ENCODE measurements at regions not wholly inside any gene's neighbourhood (a gene's known extent, or its start where the extent isn't known, plus 50 kb on each side); places are given as distances from the start of the nearest gene placed in this dataset.
A peak's percentile ranks its signal among the peaks of the same experiment; 100 is the strongest.

DNA sequence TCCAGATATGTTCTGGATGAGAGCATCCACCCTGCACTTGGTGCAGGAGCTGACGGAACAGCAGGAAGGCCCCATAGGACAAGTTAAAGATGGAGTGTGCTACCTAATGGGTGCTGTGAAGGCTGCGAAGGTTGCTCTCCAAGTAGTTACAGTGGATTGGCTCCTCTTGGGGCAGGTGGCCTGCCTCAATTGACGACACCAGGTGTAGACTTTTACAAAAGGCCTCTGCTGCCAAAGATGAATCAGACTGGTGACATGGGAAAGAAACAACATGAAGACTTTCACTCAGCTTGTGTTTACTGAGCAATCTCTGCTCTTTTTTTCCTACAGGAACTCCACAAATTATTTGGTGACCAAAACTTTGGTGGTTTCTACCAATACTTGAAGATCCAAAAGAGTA lies 437.7 kb downstream of the PLCL1 start:
- H3K36me3 ChIP-seq (ENCODE audit: control insufficient read depth, insufficient read depth, low read length), result no peaks in the 10 kb centered on the region
- H3K4me1 ChIP-seq (ENCODE audit: control insufficient read depth, insufficient read depth, low read length), result no peaks in the 10 kb centered on the region
- DNase-seq (ENCODE audit: low read depth in 4 of 6, low spot score in 6 of 6), result no peak
- H3K9me3 ChIP-seq (ENCODE audit: control insufficient read depth, insufficient read depth, low read length), result no peaks in the 10 kb centered on the region
- WGBS (ENCODE audit: insufficient coverage), result 75% methylated on average over 2 of the region's 3 CpGs
- no peaks in the 10 kb centered on the region for H3K27me3 ChIP-seq (ENCODE audit: control insufficient read depth, insufficient read depth, low read length)
- H3K4me3 ChIP-seq (ENCODE audit: low read depth, low read length), result no peak overlapping the region
- H3K27ac ChIP-seq (ENCODE audit: low read depth, low read length), result no peak overlapping the region

DNA sequence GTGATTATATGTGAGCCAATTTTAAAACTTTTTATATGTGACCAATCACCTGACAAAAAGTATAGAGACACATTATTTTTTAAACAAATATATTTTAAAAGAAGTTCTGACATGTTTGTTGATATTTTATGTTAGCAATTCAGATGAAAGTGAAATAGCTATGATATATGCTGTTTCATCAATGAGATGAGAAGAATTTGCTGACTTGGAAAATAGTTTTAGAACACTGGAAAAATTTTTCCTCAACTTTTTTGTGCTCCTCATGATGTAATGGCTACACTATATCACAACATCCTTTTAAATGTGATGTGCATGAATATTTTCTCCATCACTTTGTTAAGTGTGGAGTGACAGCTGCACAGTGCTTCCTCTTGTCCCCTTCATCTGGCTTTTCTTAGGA lies 434.0 kb downstream of the PLCL1 start:
- H3K9me3 ChIP-seq (ENCODE audit: control insufficient read depth, insufficient read depth, low read length), result no peaks in the 10 kb centered on the region
- no peak overlapping the region for H3K4me3 ChIP-seq (ENCODE audit: low read depth, low read length)
- H3K4me1 ChIP-seq (ENCODE audit: control insufficient read depth, insufficient read depth, low read length), result no peaks in the 10 kb centered on the region
- H3K27me3 ChIP-seq (ENCODE audit: control insufficient read depth, insufficient read depth, low read length), result no peaks in the 10 kb centered on the region
- no peak overlapping the region for H3K27ac ChIP-seq (ENCODE audit: low read depth, low read length)
- no peak for DNase-seq (ENCODE audit: low read depth in 4 of 6, low spot score in 6 of 6)
- H3K36me3 ChIP-seq (ENCODE audit: control insufficient read depth, insufficient read depth, low read length), result no peaks in the 10 kb centered on the region

DNA sequence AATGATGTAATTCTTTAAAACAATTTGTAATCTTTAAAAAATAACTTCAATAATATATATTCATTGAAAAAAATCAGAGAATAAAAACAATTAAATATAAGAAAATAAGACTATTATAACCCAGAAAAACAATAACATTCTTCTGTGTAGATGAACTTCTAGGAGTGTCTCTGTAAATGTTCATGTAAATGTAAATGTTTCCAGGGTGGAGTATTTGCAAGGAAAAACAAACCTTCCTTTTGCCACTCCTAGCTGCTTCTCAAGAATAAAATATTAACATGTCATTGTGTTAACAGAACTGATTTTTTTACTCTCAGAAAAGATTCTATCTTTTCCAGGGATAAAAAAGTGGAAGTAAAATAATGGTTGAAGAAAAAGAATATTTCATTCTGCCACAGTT lies 431.9 kb downstream of the PLCL1 start:
- H3K27me3 ChIP-seq (ENCODE audit: control insufficient read depth, insufficient read depth, low read length), result no peaks in the 10 kb centered on the region
- no peak overlapping the region for H3K4me3 ChIP-seq (ENCODE audit: low read depth, low read length)
- DNase-seq (ENCODE audit: low read depth in 4 of 6, low spot score in 6 of 6), result no peak
- H3K4me1 ChIP-seq (ENCODE audit: control insufficient read depth, insufficient read depth, low read length), result no peaks in the 10 kb centered on the region
- H3K27ac ChIP-seq (ENCODE audit: low read depth, low read length), result no peak overlapping the region
- H3K36me3 ChIP-seq (ENCODE audit: control insufficient read depth, insufficient read depth, low read length), result no peaks in the 10 kb centered on the region
- H3K9me3 ChIP-seq (ENCODE audit: control insufficient read depth, insufficient read depth, low read length), result no peaks in the 10 kb centered on the region

DNA sequence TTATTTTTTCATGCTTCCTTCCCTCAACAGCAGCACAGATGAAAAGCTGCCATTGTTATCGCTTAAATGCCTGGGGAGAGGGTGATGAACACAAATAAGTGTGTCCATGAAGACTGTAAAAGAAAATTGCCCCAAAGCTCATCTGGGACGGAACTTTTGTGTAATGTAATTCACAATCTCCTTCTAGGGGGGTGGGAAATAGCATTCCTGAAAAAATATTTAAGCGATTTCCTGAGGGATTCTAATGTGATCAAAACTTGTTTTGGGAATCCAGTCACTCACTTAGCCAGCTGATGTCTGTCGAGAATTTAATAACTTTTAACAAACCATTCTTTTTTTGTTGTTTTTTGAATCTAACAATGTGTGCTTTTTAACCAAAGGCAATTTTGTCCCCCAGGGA lies 427.9 kb downstream of the PLCL1 start:
- no CpG with 5 or more reads among the region's 4 CpGs for WGBS (ENCODE audit: insufficient coverage)
- H3K27ac ChIP-seq (ENCODE audit: low read depth, low read length), result no peak overlapping the region
- no peaks in the 10 kb centered on the region for H3K9me3 ChIP-seq (ENCODE audit: control insufficient read depth, insufficient read depth, low read length)
- no peaks in the 10 kb centered on the region for H3K4me1 ChIP-seq (ENCODE audit: control insufficient read depth, insufficient read depth, low read length)
- no peaks in the 10 kb centered on the region for H3K36me3 ChIP-seq (ENCODE audit: control insufficient read depth, insufficient read depth, low read length)
- H3K27me3 ChIP-seq (ENCODE audit: control insufficient read depth, insufficient read depth, low read length), result no peaks in the 10 kb centered on the region
- H3K4me3 ChIP-seq (ENCODE audit: low read depth, low read length), result no peak overlapping the region
- no peak for DNase-seq (ENCODE audit: low read depth in 4 of 6, low spot score in 6 of 6)

DNA sequence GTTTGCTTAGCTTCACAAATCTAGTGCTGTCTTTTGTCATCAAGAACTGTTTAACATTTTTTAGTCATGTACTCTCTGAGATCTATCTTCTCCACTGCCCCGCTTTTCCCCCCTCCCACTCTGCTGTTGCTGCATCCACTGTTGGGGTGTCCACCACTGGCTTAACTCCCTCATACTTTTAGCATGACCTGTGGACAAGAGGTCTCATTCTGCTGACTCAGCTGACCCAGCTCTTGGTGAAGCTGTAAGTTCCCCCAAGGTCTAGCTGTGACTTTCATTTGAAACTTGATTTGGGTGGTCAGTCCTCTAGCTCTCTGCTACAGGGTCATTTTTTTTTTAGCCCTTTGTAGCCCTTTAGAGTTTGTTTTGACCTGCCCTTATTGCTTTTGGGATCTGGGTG lies 427.2 kb downstream of the PLCL1 start:
- WGBS (ENCODE audit: insufficient coverage), result 83% methylated on average over 1 of the region's 1 CpG
- Histone ChIP-seq H3K9me3 (ENCODE audit: control insufficient read depth, insufficient read depth, low read length) (no peaks in the 10 kb centered on the region), H3K4me1 (ENCODE audit: control insufficient read depth, insufficient read depth, low read length) (no peaks in the 10 kb centered on the region), H3K27ac (ENCODE audit: low read depth, low read length) (no peak overlapping the region), H3K27me3 (ENCODE audit: control insufficient read depth, insufficient read depth, low read length) (no peaks in the 10 kb centered on the region), H3K4me3 (ENCODE audit: low read depth, low read length) (no peak overlapping the region), H3K36me3 (ENCODE audit: control insufficient read depth, insufficient read depth, low read length) (no peaks in the 10 kb centered on the region)
- DNase-seq (ENCODE audit: low read depth in 4 of 6, low spot score in 6 of 6), result no peak

DNA sequence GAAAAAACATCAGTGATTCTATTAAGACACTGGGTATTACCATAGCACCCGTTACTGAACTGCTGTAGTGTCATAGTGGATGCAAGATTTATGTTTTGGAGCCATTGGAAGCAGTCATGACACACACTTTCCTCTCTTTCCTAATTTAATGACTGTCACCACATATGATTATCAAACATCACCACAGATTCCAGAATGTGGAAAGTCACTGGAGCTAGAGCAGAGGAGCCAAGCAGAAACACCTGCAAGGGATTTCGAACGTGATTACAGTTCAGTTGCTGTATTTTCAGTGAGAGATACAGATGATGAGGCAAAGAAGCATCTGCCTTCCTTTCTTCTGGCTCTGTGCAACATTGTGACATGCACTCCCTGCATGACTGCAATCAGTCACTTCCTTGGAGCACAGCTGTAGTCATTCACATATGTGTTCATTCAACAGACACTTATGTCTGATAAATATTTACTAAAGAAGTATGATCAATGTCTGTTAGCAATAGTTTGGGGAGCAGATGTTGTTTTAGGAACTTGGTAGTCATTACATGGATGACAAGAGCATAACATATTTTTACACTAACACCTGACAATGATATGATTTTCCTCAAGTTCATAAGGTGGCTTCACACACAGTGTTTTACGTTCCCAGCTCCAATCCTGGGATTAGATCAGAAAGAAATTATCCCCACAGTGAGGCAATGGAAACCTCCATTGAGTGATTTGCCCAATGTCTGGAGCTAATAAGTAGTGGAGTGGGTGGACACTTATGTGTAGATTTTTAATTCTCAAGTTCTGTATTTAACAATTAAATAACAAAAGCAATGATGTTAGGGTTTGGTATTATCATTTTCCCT lies 416.6 kb downstream of the PLCL1 start:
- Histone ChIP-seq H3K4me3 (ENCODE audit: low read depth, low read length) (no peak overlapping the region), H3K27ac (ENCODE audit: low read depth, low read length) (no peak overlapping the region), H3K36me3 (ENCODE audit: control insufficient read depth, insufficient read depth, low read length) (no peaks in the 10 kb centered on the region), H3K27me3 (ENCODE audit: control insufficient read depth, insufficient read depth, low read length) (no peaks in the 10 kb centered on the region), H3K9me3 (ENCODE audit: control insufficient read depth, insufficient read depth, low read length) (no peaks in the 10 kb centered on the region), H3K4me1 (ENCODE audit: control insufficient read depth, insufficient read depth, low read length) (no peaks in the 10 kb centered on the region)
- DNase-seq (ENCODE audit: low read depth in 4 of 6, low spot score in 6 of 6), result peak in 2 of 6 donors; percentile 15 to 49
- WGBS (ENCODE audit: insufficient coverage), result 50% methylated on average over 2 of the region's 4 CpGs

DNA sequence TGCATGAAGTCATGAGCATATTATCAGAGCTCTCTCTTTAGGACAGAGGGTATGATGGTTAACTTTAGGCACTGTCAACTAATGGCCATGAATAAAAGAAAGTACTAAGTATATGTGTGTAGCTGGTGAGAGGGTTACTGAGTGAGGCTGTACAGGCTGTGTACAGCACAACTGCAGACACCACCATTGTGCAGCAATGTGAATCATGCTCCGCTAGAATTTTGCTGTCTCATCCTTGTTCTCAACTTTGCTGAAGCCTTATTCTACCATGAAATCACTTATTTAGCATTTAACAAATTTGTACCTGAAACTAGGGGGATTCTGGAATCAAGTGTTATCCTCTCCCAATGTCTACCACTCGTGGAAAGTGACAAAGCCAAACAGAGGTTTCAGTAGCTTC lies 414.9 kb downstream of the PLCL1 start:
- Histone ChIP-seq H3K36me3 (ENCODE audit: control insufficient read depth, insufficient read depth, low read length) (no peaks in the 10 kb centered on the region), H3K27me3 (ENCODE audit: control insufficient read depth, insufficient read depth, low read length) (no peaks in the 10 kb centered on the region), H3K27ac (ENCODE audit: low read depth, low read length) (no peak overlapping the region), H3K4me3 (ENCODE audit: low read depth, low read length) (no peak overlapping the region), H3K9me3 (ENCODE audit: control insufficient read depth, insufficient read depth, low read length) (no peaks in the 10 kb centered on the region), H3K4me1 (ENCODE audit: control insufficient read depth, insufficient read depth, low read length) (no peaks in the 10 kb centered on the region)
- no peak for DNase-seq (ENCODE audit: low read depth in 4 of 6, low spot score in 6 of 6)
- WGBS (ENCODE audit: insufficient coverage), result no CpG with 5 or more reads among the region's 2 CpGs

DNA sequence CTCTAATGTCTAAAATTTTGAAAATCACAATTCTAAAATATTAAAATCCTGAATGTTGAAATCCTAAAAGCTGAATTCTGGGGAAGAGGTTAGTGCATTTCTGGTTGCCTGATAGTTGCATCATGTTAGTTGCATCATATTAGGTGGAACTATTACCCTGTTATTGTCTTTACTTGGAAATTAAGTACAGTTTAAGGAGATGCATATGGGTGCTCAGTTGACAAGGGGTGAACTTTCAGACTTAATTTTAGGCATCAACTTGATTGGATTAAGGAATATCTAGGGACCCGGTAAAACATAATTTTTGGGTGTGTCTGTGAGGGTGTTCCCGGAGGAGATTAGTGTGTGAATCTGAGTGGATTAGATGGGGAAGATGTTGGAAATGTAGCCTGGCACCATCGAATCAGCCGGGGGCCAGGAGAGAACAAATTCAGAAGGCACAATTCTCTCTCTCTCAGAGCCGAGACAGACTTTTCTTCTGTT lies 409.8 kb downstream of the PLCL1 start:
- Histone ChIP-seq H3K36me3 (ENCODE audit: control insufficient read depth, insufficient read depth, low read length) (no peaks in the 10 kb centered on the region), H3K27me3 (ENCODE audit: control insufficient read depth, insufficient read depth, low read length) (no peaks in the 10 kb centered on the region), H3K4me3 (ENCODE audit: low read depth, low read length) (no peak overlapping the region), H3K4me1 (ENCODE audit: control insufficient read depth, insufficient read depth, low read length) (no peaks in the 10 kb centered on the region), H3K27ac (ENCODE audit: low read depth, low read length) (no peak overlapping the region), H3K9me3 (ENCODE audit: control insufficient read depth, insufficient read depth, low read length) (no peaks in the 10 kb centered on the region)
- 80% methylated on average over 3 of the region's 5 CpGs for WGBS (ENCODE audit: insufficient coverage)
- DNase-seq (ENCODE audit: low read depth in 4 of 6, low spot score in 6 of 6), result no peak

DNA sequence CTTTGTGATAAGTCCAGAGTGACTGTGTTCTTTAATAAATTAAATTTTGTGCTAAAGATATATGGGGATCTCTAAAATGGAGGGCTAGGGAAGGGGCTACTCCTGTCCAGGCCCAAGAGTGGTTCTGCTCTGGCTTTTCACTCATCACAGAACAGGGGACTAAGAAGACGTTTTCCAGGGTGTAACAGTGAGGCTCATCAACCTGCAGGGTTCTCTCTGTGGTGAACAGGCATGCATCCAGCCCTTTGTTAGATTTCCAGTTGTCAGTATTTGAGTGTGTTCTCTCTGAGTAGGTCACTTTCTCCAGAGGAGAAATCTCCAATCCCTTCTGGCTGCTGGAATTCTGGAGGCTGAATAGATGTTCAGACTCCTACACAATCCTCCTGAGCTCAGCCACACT lies 408.9 kb downstream of the PLCL1 start:
- no peak overlapping the region for H3K27ac ChIP-seq (ENCODE audit: low read depth, low read length)

DNA sequence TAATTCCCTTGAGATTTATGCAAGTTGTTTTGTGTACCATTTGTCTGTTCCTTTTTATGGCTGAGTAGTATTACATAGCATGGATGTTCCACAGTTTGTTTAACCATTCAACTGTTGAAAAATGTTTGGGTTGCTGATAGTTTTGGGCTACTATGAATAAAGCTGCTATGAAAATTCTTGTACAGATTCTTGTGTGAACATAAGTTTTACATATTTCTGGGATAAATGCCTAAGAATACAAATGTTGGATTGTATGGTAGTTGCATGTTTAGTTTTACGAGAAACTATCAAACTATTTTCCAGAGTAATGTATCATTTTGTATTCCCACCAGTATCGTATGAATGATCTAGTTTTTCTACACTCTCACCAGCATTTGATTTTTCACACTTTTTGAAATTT lies 407.3 kb downstream of the PLCL1 start:
- no peaks in the 10 kb centered on the region for H3K36me3 ChIP-seq (ENCODE audit: control insufficient read depth, insufficient read depth, low read length)
- no peaks in the 10 kb centered on the region for H3K27me3 ChIP-seq (ENCODE audit: control insufficient read depth, insufficient read depth, low read length)
- no peak overlapping the region for H3K27ac ChIP-seq (ENCODE audit: low read depth, low read length)
- H3K9me3 ChIP-seq (ENCODE audit: control insufficient read depth, insufficient read depth, low read length), result no peaks in the 10 kb centered on the region
- no CpG with 5 or more reads among the region's 2 CpGs for WGBS (ENCODE audit: insufficient coverage)
- no peaks in the 10 kb centered on the region for H3K4me1 ChIP-seq (ENCODE audit: control insufficient read depth, insufficient read depth, low read length)
- DNase-seq (ENCODE audit: low read depth in 4 of 6, low spot score in 6 of 6), result peak in 1 of 6 donors; percentile 59
- H3K4me3 ChIP-seq (ENCODE audit: low read depth, low read length), result no peak overlapping the region

More for the DNA sequence above, 408.9 kb downstream of the PLCL1 start:
- Histone ChIP-seq H3K4me1 (ENCODE audit: control insufficient read depth, insufficient read depth, low read length) (no peaks in the 10 kb centered on the region), H3K36me3 (ENCODE audit: control insufficient read depth, insufficient read depth, low read length) (no peaks in the 10 kb centered on the region), H3K4me3 (ENCODE audit: low read depth, low read length) (no peak overlapping the region), H3K9me3 (ENCODE audit: control insufficient read depth, insufficient read depth, low read length) (no peaks in the 10 kb centered on the region), H3K27me3 (ENCODE audit: control insufficient read depth, insufficient read depth, low read length) (no peaks in the 10 kb centered on the region)
- no peak for DNase-seq (ENCODE audit: low read depth in 4 of 6, low spot score in 6 of 6)
- no CpG with 5 or more reads among the region's 1 CpG for WGBS (ENCODE audit: insufficient coverage)

Data from spinal cord (tissue), 9 donors.